Hepatocyte (in vitro differentiated cells): ENCODE measurements at regions not wholly inside any gene's neighbourhood (a gene's known extent, or its start where the extent isn't known, plus 50 kb on each side); places are given as distances from the start of the nearest gene placed in this dataset.

Experiments used
- EZH2 ChIP-seq: fragments of 200-600 bp; sonication (generic); IDR thresholded peaks from 2 replicates; pipeline ENCODE4 v1.6.1; 2016; ENCODE audit warnings: antibody characterized with exemption, mild to moderate bottlenecking, borderline replicate concordance
- EZH2phosphoT487 ChIP-seq: fragments of 200-600 bp; sonication (generic); IDR thresholded peaks from one replicate; pipeline ENCODE4 v1.6.1; 2018; ENCODE audit warnings: antibody characterized with exemption, mild to moderate bottlenecking, low read depth, moderate library complexity; ENCODE audit not compliant: unreplicated experiment, severe bottlenecking
- TF ChIP-seq, protein P1 (sequence below): fragments of 200-600 bp; sonication (generic); IDR thresholded peaks from 2 replicates; pipeline ENCODE4 v1.5.1; 2016; ENCODE audit warnings: antibody characterized with exemption, mild to moderate bottlenecking; ENCODE audit not compliant: poor library complexity

DNA sequence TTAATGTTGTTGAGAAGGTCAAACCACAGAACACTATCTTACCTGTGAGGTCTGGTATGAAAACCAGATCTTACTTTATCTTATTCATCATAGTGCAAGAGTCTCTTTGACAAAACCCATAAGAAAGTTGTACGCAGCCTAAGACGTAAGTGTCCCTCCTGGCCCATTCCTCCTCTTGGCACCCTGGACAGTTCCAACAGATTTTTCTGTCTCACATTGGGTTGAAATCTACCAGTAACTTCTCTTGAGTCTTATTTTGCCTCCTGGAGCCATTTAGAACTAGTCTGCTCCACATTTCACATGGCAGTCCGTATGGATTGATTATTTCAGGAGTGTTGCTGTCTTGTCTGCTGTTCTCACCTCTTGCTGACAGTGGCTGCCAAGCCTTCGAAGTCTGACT lies 498.4 kb downstream of the PDCD6IP start:
- TF ChIP-seq, protein P1, sequence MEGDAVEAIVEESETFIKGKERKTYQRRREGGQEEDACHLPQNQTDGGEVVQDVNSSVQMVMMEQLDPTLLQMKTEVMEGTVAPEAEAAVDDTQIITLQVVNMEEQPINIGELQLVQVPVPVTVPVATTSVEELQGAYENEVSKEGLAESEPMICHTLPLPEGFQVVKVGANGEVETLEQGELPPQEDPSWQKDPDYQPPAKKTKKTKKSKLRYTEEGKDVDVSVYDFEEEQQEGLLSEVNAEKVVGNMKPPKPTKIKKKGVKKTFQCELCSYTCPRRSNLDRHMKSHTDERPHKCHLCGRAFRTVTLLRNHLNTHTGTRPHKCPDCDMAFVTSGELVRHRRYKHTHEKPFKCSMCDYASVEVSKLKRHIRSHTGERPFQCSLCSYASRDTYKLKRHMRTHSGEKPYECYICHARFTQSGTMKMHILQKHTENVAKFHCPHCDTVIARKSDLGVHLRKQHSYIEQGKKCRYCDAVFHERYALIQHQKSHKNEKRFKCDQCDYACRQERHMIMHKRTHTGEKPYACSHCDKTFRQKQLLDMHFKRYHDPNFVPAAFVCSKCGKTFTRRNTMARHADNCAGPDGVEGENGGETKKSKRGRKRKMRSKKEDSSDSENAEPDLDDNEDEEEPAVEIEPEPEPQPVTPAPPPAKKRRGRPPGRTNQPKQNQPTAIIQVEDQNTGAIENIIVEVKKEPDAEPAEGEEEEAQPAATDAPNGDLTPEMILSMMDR: no peak
- TF ChIP-seq EZH2 (no peak), EZH2phosphoT487 (no peak)
